OCI-LY7 (cell line): ENCODE measurements at regions not wholly inside any gene's neighbourhood (a gene's known extent, or its start where the extent isn't known, plus 50 kb on each side); places are given as distances from the start of the nearest gene placed in this dataset.

Source experiments
- EZH2phosphoT487 ChIP-seq: fragments of 200-600 bp; sonication (generic); IDR thresholded peaks from 2 replicates; pipeline ENCODE4 v1.6.1; 2018; ENCODE audit warnings: low read depth, borderline replicate concordance, mild to moderate bottlenecking, mixed run types, antibody characterized with exemption, low read length, moderate library complexity, mixed read lengths
- TF ChIP-seq, protein P1 (sequence below): fragments of 200-600 bp; sonication (generic); conservative IDR thresholded peaks from 2 replicates; pipeline ENCODE4 v1.5.1; 2014; ENCODE audit warnings: mild to moderate bottlenecking, antibody characterized with exemption, low read length, moderate library complexity, mixed read lengths

DNA sequence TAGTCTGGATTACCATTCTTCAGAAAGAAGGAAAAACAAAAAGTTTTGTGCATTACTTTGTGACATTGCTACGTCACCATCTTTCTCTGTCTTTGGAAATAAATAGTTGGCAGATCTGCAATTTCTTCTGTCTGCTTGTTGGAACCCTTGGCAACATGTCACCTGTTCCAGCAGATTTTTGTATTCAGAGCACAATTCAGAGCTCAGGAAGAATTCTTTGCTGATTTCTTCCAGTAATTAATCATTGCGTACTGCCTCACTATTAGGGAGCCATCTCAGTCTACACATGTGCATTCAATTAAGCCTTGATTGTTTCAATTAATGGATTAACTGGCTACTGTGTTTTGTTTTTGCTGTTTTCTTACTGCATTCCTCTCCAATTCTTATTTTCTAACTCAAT lies 467.2 kb downstream of the CDH8 start:
- TF ChIP-seq, protein P1, sequence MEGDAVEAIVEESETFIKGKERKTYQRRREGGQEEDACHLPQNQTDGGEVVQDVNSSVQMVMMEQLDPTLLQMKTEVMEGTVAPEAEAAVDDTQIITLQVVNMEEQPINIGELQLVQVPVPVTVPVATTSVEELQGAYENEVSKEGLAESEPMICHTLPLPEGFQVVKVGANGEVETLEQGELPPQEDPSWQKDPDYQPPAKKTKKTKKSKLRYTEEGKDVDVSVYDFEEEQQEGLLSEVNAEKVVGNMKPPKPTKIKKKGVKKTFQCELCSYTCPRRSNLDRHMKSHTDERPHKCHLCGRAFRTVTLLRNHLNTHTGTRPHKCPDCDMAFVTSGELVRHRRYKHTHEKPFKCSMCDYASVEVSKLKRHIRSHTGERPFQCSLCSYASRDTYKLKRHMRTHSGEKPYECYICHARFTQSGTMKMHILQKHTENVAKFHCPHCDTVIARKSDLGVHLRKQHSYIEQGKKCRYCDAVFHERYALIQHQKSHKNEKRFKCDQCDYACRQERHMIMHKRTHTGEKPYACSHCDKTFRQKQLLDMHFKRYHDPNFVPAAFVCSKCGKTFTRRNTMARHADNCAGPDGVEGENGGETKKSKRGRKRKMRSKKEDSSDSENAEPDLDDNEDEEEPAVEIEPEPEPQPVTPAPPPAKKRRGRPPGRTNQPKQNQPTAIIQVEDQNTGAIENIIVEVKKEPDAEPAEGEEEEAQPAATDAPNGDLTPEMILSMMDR: no peak
- TF ChIP-seq EZH2phosphoT487: no peak
